Right lobe of liver (tissue), 6 donors: ENCODE measurements at regions not wholly inside any gene's neighbourhood (a gene's known extent, or its start where the extent isn't known, plus 50 kb on each side); places are given as distances from the start of the nearest gene placed in this dataset.

Experiments
- ATAC-seq, 4 donors: fragments of 200-7000 bp; cut with Tn5 transposase; one replicate each; pipeline ENCODE4 v1.9.1; 2020; ENCODE audit warnings: mild to moderate bottlenecking in 4 of 4, moderate library complexity in 4 of 4
- DNase-seq, 3 donors: peaks; one replicate each; pipeline ENCODE4 v3.0.0-alpha.2; 2020
- H3K27ac ChIP-seq, 3 donors: fragments of 200-600 bp; one replicate each; pipeline ENCODE4 v1.8.0; 2022
- H3K27me3 ChIP-seq, 2 donors: fragments of 200-600 bp; one replicate each; pipeline ENCODE4 v1.8.0; 2022
- H3K36me3 ChIP-seq, 4 donors: fragments of 200-600 bp; sonication (generic) in 1 of 4; one replicate each; pipeline versions ENCODE4 v1.5.1 to v1.8.0; 2017 to 2022; ENCODE audit warnings: control low read depth in 1 of 4
- H3K4me1 ChIP-seq, 4 donors: fragments of 200-600 bp; sonication (generic) in 1 of 4; one replicate each; pipeline versions ENCODE4 v1.5.1 to v1.8.0; 2017 to 2022; ENCODE audit warnings: control low read depth in 1 of 4
- H3K4me3 ChIP-seq, 3 donors: fragments of 200-600 bp; one replicate each; pipeline ENCODE4 v1.8.0; 2022
- H3K9me3 ChIP-seq, 4 donors: fragments of 200-600 bp; sonication (generic) in 1 of 4; one replicate each; pipeline versions ENCODE4 v1.5.1 to v1.8.0; 2017 to 2022; ENCODE audit warnings: control low read depth in 1 of 4
- POLR2A ChIP-seq: fragments of 450-650 bp; IDR thresholded peaks from one replicate; pipeline ENCODE4 v1.6.1; 2017; ENCODE audit warnings: antibody characterized with exemption, mild to moderate bottlenecking
- WGBS: methylation state at CpG from one replicate; pipeline ENCODE4 v1.1.6; 2018; ENCODE audit warnings: low coverage, low lambda C conversion rate; ENCODE audit not compliant: insufficient coverage; ENCODE audit errors: missing lambda C conversion rate; 5-methylcytosine and 5-hydroxymethylcytosine counted together
- intact Hi-C, 2 donors: fragments of 100-400 bp; cut with DNase I; formaldehyde crosslinking; loops; one replicate each; pipeline versions ENCODE4 v1.11.2 to v1.14.1; 2022
- TF ChIP-seq, protein P1 (sequence below), 4 donors: fragments of 200-600 bp in 3 of 4; fragments of 450-650 bp in 1 of 4; IDR thresholded peaks; one replicate each; pipeline versions ENCODE4 v1.5.1 to v1.8.0; 2016 to 2022; ENCODE audit warnings: antibody characterized with exemption in 4 of 4, mild to moderate bottlenecking in 2 of 4
- donor health status: DM: no; HTN: yes; CAD: no.
- donor health status: DM: no; HTN: no; CAD: no.
- donor health status: DM: no; HTN: no; CAD: no.
- donor health status: DM: no; HTN: yes; CAD: no.
- donor health status: DM: no; HTN: yes; CAD: no.

DNA sequence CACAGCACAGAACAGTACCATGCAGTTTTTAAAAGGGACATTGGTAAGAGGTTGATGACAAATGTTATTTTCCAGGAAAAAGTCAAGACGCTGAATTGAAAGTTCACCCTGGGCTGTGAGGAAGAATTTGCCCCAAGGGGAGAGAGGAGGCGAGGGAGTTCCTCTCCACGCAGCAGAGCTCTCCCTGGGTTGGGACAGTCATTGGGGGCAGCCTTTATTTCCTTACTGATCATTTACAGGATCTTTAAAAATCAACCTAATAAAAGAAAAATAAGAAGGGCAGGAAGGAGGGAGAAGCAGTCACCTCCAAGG, 49.9 kb upstream of the WNT7B start:
- Histone ChIP-seq H3K4me1 (peaks cover 0 to 19% (median 0%) of the 10 kb centered on the region in 4 donors), H3K27me3 (no peaks in the 10 kb centered on the region), H3K4me3 (peak overlapping the region; percentile 30 to 58 (median 49)), H3K27ac (peak overlapping the region; percentile 20 to 62 (median 60)), H3K36me3 (no peaks in the 10 kb centered on the region), H3K9me3 (no peaks in the 10 kb centered on the region)
- ATAC-seq (peak in 2 of 4 donors; percentile 5 to 6), DNase-seq (no peak)
- intact Hi-C loops, result loop anchor here in 1 of 2 donors (10.0 kb wide), 1 partner anchor 68 kb away; no protein-coding TSS in a partner anchor
- TF ChIP-seq, protein P1, sequence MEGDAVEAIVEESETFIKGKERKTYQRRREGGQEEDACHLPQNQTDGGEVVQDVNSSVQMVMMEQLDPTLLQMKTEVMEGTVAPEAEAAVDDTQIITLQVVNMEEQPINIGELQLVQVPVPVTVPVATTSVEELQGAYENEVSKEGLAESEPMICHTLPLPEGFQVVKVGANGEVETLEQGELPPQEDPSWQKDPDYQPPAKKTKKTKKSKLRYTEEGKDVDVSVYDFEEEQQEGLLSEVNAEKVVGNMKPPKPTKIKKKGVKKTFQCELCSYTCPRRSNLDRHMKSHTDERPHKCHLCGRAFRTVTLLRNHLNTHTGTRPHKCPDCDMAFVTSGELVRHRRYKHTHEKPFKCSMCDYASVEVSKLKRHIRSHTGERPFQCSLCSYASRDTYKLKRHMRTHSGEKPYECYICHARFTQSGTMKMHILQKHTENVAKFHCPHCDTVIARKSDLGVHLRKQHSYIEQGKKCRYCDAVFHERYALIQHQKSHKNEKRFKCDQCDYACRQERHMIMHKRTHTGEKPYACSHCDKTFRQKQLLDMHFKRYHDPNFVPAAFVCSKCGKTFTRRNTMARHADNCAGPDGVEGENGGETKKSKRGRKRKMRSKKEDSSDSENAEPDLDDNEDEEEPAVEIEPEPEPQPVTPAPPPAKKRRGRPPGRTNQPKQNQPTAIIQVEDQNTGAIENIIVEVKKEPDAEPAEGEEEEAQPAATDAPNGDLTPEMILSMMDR (IDR thresholded peaks at IDR 0.05), result no peak
- no peak for TF ChIP-seq POLR2A
- 38% methylated on average over 3 of the region's 3 CpGs for WGBS

DNA sequence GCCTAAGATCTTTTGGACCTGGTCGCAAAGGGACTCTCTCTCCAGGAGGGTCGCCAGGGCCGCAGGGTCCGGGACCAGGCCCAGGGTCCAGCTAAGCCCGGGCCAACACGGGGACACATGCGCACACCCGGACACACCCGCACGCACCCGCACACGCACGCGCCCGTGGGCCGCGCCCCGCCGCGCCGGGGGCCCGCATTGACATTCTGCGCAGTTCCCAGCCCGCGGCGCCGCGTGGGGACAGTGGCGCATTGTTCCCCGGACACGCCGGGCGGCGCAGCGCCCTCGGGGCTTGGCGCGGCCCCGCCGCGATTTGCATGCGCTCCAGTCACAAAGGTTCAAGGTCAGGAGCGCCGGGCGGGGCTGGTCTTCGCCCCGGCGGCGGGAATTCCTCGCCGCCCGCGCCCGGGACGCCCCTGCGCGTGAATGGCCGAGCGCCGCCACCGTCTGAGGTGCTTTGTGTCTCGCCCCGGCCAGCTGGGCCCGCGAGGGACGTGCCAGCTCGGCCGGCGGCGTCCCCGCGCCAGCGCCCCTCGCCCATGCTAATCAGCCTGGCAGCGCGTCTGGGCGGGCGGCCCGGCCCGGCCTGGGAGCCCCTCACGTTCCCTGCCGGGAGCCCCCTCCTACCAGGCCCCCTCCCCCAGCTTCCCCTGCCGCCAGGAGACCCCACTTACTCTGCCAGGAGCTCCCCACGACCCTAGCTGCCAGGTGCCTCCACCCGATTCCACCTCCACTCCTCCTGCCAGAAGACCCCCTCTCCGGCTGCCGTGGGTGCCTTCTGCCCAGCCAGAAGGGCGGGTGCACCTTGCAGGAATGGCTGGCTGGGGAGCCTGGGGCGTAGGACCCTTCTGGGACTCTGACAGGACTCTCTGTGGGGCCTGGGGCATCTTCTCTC, 50.5 kb upstream of the WNT7B start:
- no peaks in the 10 kb centered on the region for H3K27me3 ChIP-seq
- no peaks in the 10 kb centered on the region for H3K9me3 ChIP-seq
- peak; percentile 80 to 85 (median 85) for DNase-seq
- no peaks in the 10 kb centered on the region for H3K36me3 ChIP-seq
- peak; percentile 86 to 95 (median 88) for ATAC-seq
- peaks cover 0 to 25% (median 3%) of the 10 kb centered on the region in 4 donors for H3K4me1 ChIP-seq
- 8% methylated on average over 2 of the region's 89 CpGs for WGBS
- peak overlapping the region; percentile 20 to 62 (median 60) for H3K27ac ChIP-seq
- TF ChIP-seq, protein P1 (IDR thresholded peaks at IDR 0.05), result peak in 3 of 4 donors; percentile 33 to 55 (median 42)
- TF ChIP-seq POLR2A, result peak; percentile 55
- intact Hi-C loops, result loop anchor here in 1 of 2 donors (10.0 kb wide), 1 partner anchor 67 kb away; no protein-coding TSS in a partner anchor
- peak overlapping the region; percentile 30 to 58 (median 49) for H3K4me3 ChIP-seq

DNA sequence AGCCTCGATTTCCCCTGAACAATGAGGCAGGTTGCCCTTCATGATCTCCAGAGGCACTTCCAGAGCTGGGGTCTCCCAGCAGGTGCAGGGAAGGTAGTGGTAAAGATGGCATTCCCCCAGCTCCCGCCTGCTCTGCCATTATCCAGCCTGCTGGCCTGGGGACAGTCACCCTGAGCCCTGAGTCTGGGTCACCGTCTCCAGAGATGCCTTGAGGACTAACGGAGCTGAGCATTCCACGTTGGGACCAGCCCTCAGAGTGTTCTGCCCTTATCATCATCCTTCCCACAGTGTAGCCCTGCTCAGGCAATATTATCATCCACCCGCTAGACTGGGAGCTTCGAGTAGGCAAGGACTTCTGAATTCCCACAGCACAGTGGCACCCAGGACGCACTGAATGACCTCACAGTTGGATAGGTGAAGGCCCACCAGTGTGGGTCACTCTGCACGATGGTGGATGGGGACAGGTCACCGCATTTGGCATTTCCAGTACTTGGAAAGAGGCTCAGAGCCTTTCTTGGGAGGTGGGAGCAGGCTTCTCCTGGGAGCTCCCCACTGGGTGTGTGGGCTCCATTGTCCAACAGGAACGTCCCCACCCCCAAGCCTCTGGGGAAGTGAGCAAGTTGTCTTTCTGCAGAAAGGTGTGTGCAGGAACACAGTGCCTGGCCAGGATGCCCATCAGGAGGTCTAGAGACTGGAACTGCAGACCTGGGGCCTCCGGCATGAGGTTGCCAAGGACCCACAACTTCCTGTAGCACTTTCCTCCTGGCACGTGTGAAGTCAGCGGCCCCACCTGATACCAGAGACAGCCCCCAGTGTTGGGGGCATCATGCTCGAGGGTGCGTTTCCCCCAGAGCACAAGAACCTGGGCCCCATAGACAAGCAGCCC, 51.4 kb upstream of the WNT7B start:
- H3K27ac ChIP-seq, result peak overlapping the region in 1 of 3 donors; percentile 62
- H3K36me3 ChIP-seq, result no peaks in the 10 kb centered on the region
- peaks cover 0 to 32% (median 5%) of the 10 kb centered on the region in 4 donors for H3K4me1 ChIP-seq
- intact Hi-C loops, result loop anchor here in 1 of 2 donors (10.0 kb wide), 1 partner anchor 66 kb away; no protein-coding TSS in a partner anchor
- DNase-seq (peak; percentile 16 to 44 (median 42)), ATAC-seq (no peak)
- H3K4me3 ChIP-seq, result no peak overlapping the region
- H3K27me3 ChIP-seq, result no peaks in the 10 kb centered on the region
- no peaks in the 10 kb centered on the region for H3K9me3 ChIP-seq
- WGBS, result 73% methylated on average over 3 of the region's 16 CpGs
- TF ChIP-seq, protein P1 (IDR thresholded peaks at IDR 0.05), result no peak
- no peak for TF ChIP-seq POLR2A

DNA sequence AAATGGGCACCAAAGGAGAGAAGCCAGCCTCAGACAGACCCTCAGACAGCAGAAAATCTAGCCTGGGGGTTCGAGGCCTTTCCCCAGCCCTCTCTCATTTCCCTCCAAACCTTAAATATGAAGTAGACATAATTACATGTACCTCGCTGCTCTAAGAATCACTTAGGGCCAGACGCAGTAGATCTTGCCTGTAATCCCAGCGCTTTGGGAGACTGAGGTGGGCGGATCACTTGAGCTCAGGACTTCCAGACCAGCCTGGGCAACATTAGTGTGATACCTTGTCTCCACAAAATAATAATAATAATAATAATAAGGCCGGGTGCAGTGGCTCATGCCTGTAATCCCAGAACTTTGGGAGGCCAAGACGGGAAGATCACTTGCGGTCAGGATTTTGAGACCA, 52.1 kb upstream of the WNT7B start:
- H3K36me3 ChIP-seq, result no peaks in the 10 kb centered on the region
- peaks cover 0 to 32% (median 5%) of the 10 kb centered on the region in 4 donors for H3K4me1 ChIP-seq
- DNase-seq, result peak in 2 of 3 donors; percentile 1 to 3
- TF ChIP-seq, protein P1 (IDR thresholded peaks at IDR 0.05), result no peak
- no peak for TF ChIP-seq POLR2A
- no peak for ATAC-seq
- intact Hi-C loops, result loop anchor here in 1 of 2 donors (10.0 kb wide), 1 partner anchor 66 kb away; no protein-coding TSS in a partner anchor
- WGBS, result 90% methylated on average over 6 of the region's 8 CpGs
- H3K27ac ChIP-seq, result no peak overlapping the region
- no peaks in the 10 kb centered on the region for H3K27me3 ChIP-seq
- H3K4me3 ChIP-seq, result no peak overlapping the region
- no peaks in the 10 kb centered on the region for H3K9me3 ChIP-seq
